Keratinocyte (primary cell): ENCODE measurements at regions not wholly inside any gene's neighbourhood (a gene's known extent, or its start where the extent isn't known, plus 50 kb on each side); places are given as distances from the start of the nearest gene placed in this dataset.

ENCODE experiments used
- DNase-seq: peaks from one replicate; pipeline ENCODE4 v3.0.0-alpha.2; 2011; ENCODE audit warnings: low read depth, missing footprints, low spot score
- FAIRE-seq: peaks from 2 replicates; lab custom pipeline; 2011; peaks lifted over from hg19 to GRCh38; lab: Jason Lieb, UNC
- H2AFZ ChIP-seq: 2 replicates; pipeline ENCODE4 v1.6.0; 2012; ENCODE audit warnings: low read length, control low read depth, inconsistent platforms; ENCODE audit not compliant: control insufficient read depth
- H3K27ac ChIP-seq: 2 replicates; pipeline ENCODE4 v1.5.1; 2011; ENCODE audit warnings: low read length; ENCODE audit not compliant: control insufficient read depth, insufficient read depth
- H3K27me3 ChIP-seq: 3 replicates; pipeline ENCODE4 v1.6.0; 2011; ENCODE audit warnings: low read length; ENCODE audit not compliant: control insufficient read depth, insufficient read depth; ENCODE audit errors: extremely low read depth
- H3K36me3 ChIP-seq, 2 experiments: 2 replicates in 1 of 2; 3 replicates in 1 of 2; pipeline ENCODE4 v1.5.1; 2011; ENCODE audit warnings: low read length in 2 of 2, mild to moderate bottlenecking in 1 of 2; ENCODE audit not compliant: control insufficient read depth in 2 of 2, insufficient read depth in 2 of 2; ENCODE audit errors: extremely low read depth in 1 of 2
- H3K4me1 ChIP-seq: 3 replicates; pipeline ENCODE4 v1.5.1; 2011; ENCODE audit warnings: low read length; ENCODE audit not compliant: control insufficient read depth, insufficient read depth; ENCODE audit errors: extremely low read depth
- H3K4me2 ChIP-seq: 3 replicates; pipeline ENCODE4 v1.6.0; 2011; ENCODE audit warnings: low read depth, low read length; ENCODE audit not compliant: control insufficient read depth, insufficient read depth; ENCODE audit errors: extremely low read depth
- H3K4me3 ChIP-seq, 3 experiments: fragments of 200-600 bp in 1 of 3; sonication (generic) in 1 of 3; 2 replicates in 2 of 3; 3 replicates in 1 of 3; pipeline ENCODE4 v1.5.1; 2011 to 2016; ENCODE audit warnings: low read length in 3 of 3, mild to moderate bottlenecking in 3 of 3, control low read depth in 2 of 3, inconsistent platforms in 1 of 3, low read depth in 1 of 3, mixed read lengths in 1 of 3, mixed run types in 1 of 3, moderate library complexity in 1 of 3; ENCODE audit not compliant: control insufficient read depth in 2 of 3, insufficient read depth in 2 of 3; ENCODE audit errors: extremely low read depth in 1 of 3
- H3K79me2 ChIP-seq: 2 replicates; pipeline ENCODE4 v1.6.0; 2012; ENCODE audit warnings: low read length; ENCODE audit not compliant: control insufficient read depth, insufficient read depth
- H3K9ac ChIP-seq: 3 replicates; pipeline ENCODE4 v1.6.0; 2011; ENCODE audit warnings: low read length; ENCODE audit not compliant: control insufficient read depth, insufficient read depth; ENCODE audit errors: extremely low read depth
- H3K9me1 ChIP-seq: 3 replicates; pipeline ENCODE4 v1.6.0; 2011; ENCODE audit warnings: low read length; ENCODE audit not compliant: control insufficient read depth, insufficient read depth; ENCODE audit errors: extremely low read depth
- H3K9me3 ChIP-seq: 2 replicates; pipeline ENCODE4 v1.5.1; 2012; ENCODE audit warnings: low read depth, low read length; ENCODE audit not compliant: control insufficient read depth
- H4K20me1 ChIP-seq: 3 replicates; pipeline ENCODE4 v1.6.0; 2011; ENCODE audit warnings: low read length; ENCODE audit not compliant: control insufficient read depth, insufficient read depth; ENCODE audit errors: extremely low read depth
- EZH2 ChIP-seq: IDR thresholded peaks from one replicate; pipeline ENCODE4 v1.6.1; 2012; ENCODE audit warnings: inconsistent platforms, mild to moderate bottlenecking, low read length, moderate library complexity
- dilution Hi-C: fragments of 300-500 bp; cut with MboI; formaldehyde crosslinking; loops from one replicate; pipeline ENCODE4 v1.7.0; 2020; ENCODE audit warnings: low sequenced_read_pairs; ENCODE audit not compliant: extremely low pct_ligation_motif_present
- TF ChIP-seq, protein P1 (sequence below), 3 experiments: IDR thresholded peaks in 1 of 3; conservative IDR thresholded peaks in 1 of 3; optimal IDR thresholded peaks in 1 of 3; 2 replicates in 2 of 3; 3 replicates in 1 of 3; pipeline versions ENCODE3 to v1.5.1; 2011; ENCODE audit warnings: low read length in 3 of 3, mild to moderate bottlenecking in 3 of 3, moderate library complexity in 2 of 3, control low read depth in 1 of 3, inconsistent platforms in 1 of 3; ENCODE audit not compliant: insufficient read depth in 2 of 3; ENCODE audit errors: extremely low read depth in 1 of 3

DNA sequence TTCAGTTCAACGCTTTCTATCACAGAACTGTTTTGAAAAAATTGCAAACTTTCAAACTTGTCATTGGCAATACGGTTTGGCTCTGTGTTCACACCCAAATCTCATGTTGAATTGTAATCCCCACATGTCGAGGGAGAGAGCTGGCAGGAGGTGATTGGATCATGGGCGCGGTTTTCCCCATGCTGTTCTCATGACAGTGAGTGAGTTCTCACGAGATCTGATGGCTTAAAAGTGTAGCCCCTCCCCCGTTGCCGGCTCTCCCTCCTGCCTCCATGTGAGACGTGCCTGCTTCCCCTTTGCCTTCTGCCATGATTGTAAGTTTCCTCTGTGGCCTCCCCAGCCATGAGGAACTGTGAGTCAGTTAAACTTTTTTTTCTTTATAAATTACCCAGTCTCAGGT, 1144.0 kb downstream of the BRD1 start:
- Histone ChIP-seq H3K4me3 (no peak overlapping the region), H3K4me2 (no peak overlapping the region), H3K27ac (no peak overlapping the region), H3K36me3 (no peaks in the 10 kb centered on the region), H2AFZ (no peak overlapping the region), H4K20me1 (no peaks in the 10 kb centered on the region), H3K9me1 (no peaks in the 10 kb centered on the region), H3K9ac (no peak overlapping the region), H3K27me3 (no peaks in the 10 kb centered on the region), H3K79me2 (no peaks in the 10 kb centered on the region), H3K9me3 (peaks cover 26% of the 10 kb centered on the region), H3K4me1 (no peaks in the 10 kb centered on the region)
- DNase-seq: no peak
- no peak for TF ChIP-seq EZH2
- dilution Hi-C loops: no loop called here
- no peak for FAIRE-seq

DNA sequence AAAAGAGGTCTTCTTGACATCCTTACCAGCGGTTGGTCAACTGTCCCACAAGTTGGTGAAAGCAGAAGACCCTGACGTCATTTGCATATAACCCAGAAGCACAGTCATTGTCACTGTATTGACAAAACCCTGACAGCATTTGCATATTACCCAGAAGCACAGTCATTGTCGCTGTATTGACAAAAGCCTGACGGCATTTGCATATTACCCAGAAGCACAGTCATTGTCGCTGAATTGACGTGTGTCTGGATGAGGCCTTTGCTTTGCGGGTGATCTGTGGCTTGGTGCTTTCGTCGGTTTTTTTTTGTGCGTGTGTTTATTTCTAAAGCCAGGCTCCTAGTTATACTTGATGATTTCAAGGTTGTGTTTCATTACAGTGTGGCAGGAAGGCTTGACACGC, 1145.2 kb downstream of the BRD1 start:
- no peak for TF ChIP-seq EZH2
- TF ChIP-seq, protein P1, sequence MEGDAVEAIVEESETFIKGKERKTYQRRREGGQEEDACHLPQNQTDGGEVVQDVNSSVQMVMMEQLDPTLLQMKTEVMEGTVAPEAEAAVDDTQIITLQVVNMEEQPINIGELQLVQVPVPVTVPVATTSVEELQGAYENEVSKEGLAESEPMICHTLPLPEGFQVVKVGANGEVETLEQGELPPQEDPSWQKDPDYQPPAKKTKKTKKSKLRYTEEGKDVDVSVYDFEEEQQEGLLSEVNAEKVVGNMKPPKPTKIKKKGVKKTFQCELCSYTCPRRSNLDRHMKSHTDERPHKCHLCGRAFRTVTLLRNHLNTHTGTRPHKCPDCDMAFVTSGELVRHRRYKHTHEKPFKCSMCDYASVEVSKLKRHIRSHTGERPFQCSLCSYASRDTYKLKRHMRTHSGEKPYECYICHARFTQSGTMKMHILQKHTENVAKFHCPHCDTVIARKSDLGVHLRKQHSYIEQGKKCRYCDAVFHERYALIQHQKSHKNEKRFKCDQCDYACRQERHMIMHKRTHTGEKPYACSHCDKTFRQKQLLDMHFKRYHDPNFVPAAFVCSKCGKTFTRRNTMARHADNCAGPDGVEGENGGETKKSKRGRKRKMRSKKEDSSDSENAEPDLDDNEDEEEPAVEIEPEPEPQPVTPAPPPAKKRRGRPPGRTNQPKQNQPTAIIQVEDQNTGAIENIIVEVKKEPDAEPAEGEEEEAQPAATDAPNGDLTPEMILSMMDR (optimal IDR thresholded peaks at IDR 0.05 in 1 of 3, IDR thresholded peaks at IDR 0.05 in 1 of 3, conservative IDR thresholded peaks at IDR 0.05 in 1 of 3; ENCODE audit: extremely low read depth in 1 of 3, insufficient read depth in 2 of 3, low read length in 3 of 3): no peak
- FAIRE-seq (no peak), DNase-seq (no peak)
- no peak overlapping the region for H2AFZ ChIP-seq
- dilution Hi-C loops: no loop called here
- no peaks in the 10 kb centered on the region for H3K27me3 ChIP-seq
- no peak overlapping the region for H3K4me3 ChIP-seq
- H3K9me3 ChIP-seq: peaks cover 26% of the 10 kb centered on the region
- H3K4me2 ChIP-seq: no peak overlapping the region
- H3K79me2 ChIP-seq: no peaks in the 10 kb centered on the region
- H4K20me1 ChIP-seq: no peaks in the 10 kb centered on the region
- H3K9me1 ChIP-seq: no peaks in the 10 kb centered on the region
- no peaks in the 10 kb centered on the region for H3K4me1 ChIP-seq
- H3K27ac ChIP-seq: no peak overlapping the region
- H3K36me3 ChIP-seq: no peaks in the 10 kb centered on the region
- H3K9ac ChIP-seq: no peak overlapping the region

DNA sequence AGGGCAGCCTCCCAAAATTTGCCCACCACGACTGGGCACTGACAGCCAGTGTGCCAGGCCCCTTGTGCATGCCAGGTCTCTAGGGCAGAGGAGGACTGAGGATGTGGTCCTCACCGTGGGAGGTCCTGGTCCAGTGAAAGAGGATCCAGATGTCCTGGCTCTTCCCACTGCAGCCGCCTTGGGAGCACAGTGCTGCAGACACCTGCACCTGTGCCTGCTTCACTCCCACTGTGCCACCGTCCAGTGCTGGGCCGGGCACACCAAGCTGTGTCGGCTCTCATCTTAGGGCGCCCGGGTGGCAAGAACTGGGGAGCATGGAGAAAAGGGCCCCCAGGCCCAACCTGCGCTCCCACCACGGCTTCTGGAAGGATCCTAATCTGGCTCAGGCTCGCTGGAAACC, 1147.1 kb downstream of the BRD1 start:
- H3K79me2 ChIP-seq: no peaks in the 10 kb centered on the region
- DNase-seq (no peak), FAIRE-seq (no peak)
- H3K27me3 ChIP-seq: no peaks in the 10 kb centered on the region
- no peak overlapping the region for H3K27ac ChIP-seq
- no peaks in the 10 kb centered on the region for H3K36me3 ChIP-seq
- no peaks in the 10 kb centered on the region for H3K4me1 ChIP-seq
- H3K9ac ChIP-seq: no peak overlapping the region
- H3K9me3 ChIP-seq: peaks cover 19% of the 10 kb centered on the region
- TF ChIP-seq, protein P1 (optimal IDR thresholded peaks at IDR 0.05 in 1 of 3, IDR thresholded peaks at IDR 0.05 in 1 of 3, conservative IDR thresholded peaks at IDR 0.05 in 1 of 3; ENCODE audit: extremely low read depth in 1 of 3, insufficient read depth in 2 of 3, low read length in 3 of 3): no peak
- TF ChIP-seq EZH2: no peak
- H3K4me2 ChIP-seq: no peak overlapping the region
- dilution Hi-C loops: no loop called here
- no peak overlapping the region for H3K4me3 ChIP-seq
- no peaks in the 10 kb centered on the region for H3K9me1 ChIP-seq
- no peak overlapping the region for H2AFZ ChIP-seq
- H4K20me1 ChIP-seq: no peaks in the 10 kb centered on the region
